HG03103 (cell line): ENCODE measurements at regions not wholly inside any gene's neighbourhood (a gene's known extent, or its start where the extent isn't known, plus 50 kb on each side); places are given as distances from the start of the nearest gene placed in this dataset.

ENCODE experiments used
- ATAC-seq: cut with Tn5 transposase; IDR thresholded peaks from one replicate; pipeline ENCODE4 v1.9.1; 2021; ENCODE audit warnings: low read depth; ENCODE audit not compliant: unreplicated experiment

DNA sequence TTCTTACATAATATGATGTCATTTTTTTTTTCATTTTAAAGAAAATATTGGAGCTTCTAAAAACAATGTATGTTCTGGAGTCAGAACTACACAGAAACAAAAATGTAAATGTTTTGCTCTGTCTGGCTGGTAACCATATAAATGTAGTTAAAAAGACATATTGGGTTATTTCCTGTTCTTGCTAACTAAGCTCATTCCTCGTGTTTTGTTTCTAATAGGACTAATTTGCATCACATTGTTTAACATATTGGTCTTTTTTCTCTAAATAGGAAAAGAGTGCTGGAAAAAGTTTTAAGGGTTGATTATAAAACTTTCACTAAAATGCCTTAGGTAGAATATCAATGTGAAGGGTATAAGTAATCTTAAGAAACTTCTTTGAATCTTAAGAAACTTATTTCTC is 221.3 kb downstream of the SLC6A15 start:
- no peak for ATAC-seq

DNA sequence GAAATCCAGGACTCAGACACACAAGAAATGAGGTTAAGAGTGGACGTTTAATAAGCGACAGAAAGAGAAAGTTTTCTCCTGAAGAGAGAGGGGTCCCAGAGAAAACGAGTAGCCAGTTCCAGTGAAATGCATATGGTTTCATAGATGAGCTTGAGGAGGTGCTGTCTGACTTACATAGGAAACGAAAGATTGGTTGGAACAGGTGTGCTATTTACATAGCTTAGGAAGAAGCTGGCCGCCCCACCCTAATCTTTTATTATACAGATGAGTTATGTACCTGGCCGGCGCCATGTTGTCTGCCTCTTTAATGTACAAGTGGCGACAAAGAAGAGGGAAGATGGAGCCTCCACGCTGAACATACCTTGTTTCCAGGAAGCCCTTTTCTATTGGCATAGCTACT is 223.0 kb downstream of the SLC6A15 start:
- ATAC-seq: no peak

GRCh38 chr12:84685379-84685778 is 227.2 kb downstream of the SLC6A15 start:
- no peak for ATAC-seq

GRCh38 chr12:84676787-84677186 is 235.8 kb downstream of the SLC6A15 start:
- ATAC-seq: no peak

- ATAC-seq: no peak
These were observed 250.8 kb downstream of the SLC6A15 start for GRCh38 chr12:84661786-84662185.

GRCh38 chr12:84660139-84660538 is 252.5 kb downstream of the SLC6A15 start:
- ATAC-seq: no peak

DNA sequence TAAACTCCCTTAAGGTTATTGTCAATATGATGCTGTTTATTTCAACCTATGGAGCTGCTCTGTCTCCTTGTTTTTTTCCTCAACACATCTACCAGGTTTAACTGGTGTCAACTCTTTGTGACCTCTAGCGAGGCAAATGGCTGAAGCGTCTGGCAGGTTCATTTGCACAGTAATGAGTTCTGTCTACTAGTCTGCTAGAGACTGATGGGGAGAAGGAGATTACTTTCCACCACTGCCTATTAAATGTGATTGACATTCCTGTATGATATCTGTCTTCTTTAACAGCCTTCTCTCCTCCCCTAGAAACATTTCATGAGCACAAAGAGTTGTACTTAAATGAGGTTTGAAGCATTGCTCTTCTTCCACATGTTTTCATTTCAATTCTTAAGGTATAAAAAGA is 253.7 kb downstream of the SLC6A15 start:
- no peak for ATAC-seq

- ATAC-seq: no peak
These were observed 255.9 kb downstream of the SLC6A15 start for GRCh38 chr12:84656705-84657104.

DNA sequence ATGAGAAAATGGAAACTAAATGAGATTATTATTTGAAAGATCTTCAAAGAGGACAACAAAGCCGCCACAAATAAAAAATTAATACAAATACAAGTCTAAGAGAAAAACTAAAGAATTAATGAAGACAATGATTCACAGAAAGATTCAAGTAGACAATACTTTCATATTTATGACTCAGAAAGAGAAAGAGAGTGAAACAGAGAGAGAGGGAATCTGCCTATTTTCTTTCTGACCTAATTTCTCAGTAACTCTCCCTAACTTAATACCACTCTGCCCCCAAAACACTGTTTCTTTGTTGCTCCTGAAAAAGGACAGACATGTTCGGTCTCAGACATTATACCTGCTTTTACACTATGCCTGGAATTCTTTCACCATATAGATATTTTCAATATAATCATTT is 259.1 kb downstream of the SLC6A15 start:
- no peak for ATAC-seq

DNA sequence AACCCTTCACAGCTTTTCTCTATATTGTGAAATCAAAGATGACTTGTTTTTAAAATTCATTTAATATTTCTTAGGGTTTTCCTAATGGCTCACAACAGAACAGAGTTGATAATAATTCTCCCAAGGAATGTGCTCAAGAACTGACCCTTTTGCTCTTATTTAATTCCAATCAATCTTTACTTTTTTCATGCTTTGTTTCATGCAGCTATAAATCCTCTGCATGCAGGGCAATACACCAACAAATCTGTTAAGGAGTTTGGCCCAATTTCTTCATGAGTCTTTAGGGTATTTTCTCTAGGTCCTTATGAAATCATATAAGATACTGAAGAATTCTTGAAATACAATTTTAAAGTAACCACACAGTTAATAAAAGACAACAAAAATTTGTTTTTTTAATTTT is 264.2 kb downstream of the SLC6A15 start:
- no peak for ATAC-seq

GRCh38 chr12:84644908-84645307 is 267.7 kb downstream of the SLC6A15 start:
- no peak for ATAC-seq

GRCh38 chr12:84643993-84644392 is 268.6 kb downstream of the SLC6A15 start:
- no peak for ATAC-seq

GRCh38 chr12:84641940-84642545 is 270.6 kb downstream of the SLC6A15 start:
- ATAC-seq: no peak

GRCh38 chr12:84638811-84639368 is 273.7 kb downstream of the SLC6A15 start:
- no peak for ATAC-seq

GRCh38 chr12:84637926-84638325 is 274.7 kb downstream of the SLC6A15 start:
- ATAC-seq: no peak

GRCh38 chr12:84636801-84637290 is 275.8 kb downstream of the SLC6A15 start:
- ATAC-seq: no peak

GRCh38 chr12:84634526-84634925 is 278.1 kb downstream of the SLC6A15 start:
- ATAC-seq: no peak

DNA sequence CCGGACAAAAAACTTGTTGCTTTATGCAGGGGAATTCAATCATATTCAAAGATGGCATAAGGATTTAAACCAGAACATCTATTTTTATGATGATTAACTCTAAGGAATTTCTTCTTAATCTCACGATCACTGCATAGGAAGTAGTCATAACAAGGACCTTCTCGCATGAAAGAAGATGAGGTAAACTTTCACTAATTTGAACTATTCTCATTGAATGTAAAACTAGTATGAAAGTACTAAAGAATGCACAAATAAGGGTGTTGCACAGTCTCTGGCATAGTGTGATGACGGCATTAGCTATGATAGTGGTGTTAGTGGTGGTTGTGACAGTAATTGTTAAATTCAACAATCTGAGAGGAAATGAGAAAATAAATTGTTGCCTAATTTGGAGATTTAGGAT is 280.0 kb downstream of the SLC6A15 start:
- ATAC-seq: no peak

GRCh38 chr12:84631020-84631419 is 281.6 kb downstream of the SLC6A15 start:
- ATAC-seq: no peak

DNA sequence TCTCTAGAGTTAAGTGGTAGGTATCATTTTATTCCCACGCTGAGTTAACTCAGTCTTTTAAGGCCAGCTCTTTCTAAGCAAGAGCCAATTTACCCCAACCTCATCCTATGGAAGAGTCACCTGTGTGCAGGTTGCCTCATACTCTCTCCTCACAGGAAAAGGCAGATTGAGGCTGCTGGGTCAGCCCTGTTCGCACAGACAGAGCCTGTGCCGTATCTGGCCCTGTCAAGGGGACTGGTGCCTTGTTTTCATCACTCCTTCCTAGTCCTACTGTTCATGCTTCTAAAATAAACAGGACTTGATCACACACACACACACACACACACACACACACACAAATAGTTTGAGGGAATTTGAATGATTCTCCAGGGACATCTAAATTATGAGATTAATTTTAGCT is 285.0 kb downstream of the SLC6A15 start:
- ATAC-seq: no peak

DNA sequence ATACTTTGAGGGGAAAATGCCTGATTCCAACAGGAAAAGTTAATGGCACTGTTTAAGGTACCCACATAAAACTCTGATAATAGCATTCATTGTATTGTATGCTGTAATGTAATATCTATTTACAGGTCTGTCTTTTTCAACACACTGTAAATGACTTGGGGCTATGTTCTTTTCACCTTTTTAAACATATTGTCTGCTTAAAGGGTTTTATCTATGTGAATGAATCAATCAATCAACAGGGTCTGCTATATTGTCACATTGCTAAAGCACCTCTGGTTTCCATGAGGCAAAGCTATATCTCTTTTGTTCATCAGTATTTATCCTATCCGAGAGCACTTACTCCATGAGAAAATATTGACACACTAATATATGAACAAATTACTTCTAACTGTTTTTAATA is 288.0 kb downstream of the SLC6A15 start:
- ATAC-seq: no peak

DNA sequence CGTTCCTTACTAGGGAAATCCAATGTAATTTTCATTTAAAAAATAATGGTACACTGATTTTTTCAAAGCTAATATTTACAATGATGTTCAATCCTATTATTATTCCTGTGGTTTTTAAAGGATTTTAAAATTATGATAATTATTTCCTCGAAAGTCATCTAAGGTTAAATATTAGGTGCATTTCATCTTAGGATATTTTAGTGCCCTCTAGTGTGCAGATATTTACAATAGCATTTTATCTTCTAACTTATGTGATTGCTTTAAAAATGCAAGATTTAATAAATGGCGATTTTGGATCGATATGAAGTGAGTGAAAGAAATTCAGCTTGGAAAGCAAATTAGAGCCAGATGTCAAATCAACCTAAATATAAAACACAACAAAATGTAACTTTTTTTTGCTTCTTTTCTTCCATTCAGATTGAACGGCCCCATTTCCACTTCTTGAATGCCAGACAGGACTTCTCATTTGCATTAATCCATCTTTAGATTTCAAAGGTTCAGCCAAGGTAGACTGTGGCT is 293.5 kb downstream of the SLC6A15 start:
- ATAC-seq: no peak
